Caco-2 (cell line): ENCODE measurements at regions not wholly inside any gene's neighbourhood (a gene's known extent, or its start where the extent isn't known, plus 50 kb on each side); places are given as distances from the start of the nearest gene placed in this dataset.

ENCODE experiments used
- BruUV-seq: library from RNA; stranded (reverse); fragments of 400-500 nt; replicated peaks from 2 replicates; lab custom pipeline; 2021; lab: Mats Ljungman, UMichigan
- CTCF ChIA-PET: fragments of 300-600 bp; sonication (Branson Sonifier 250); formaldehyde crosslinking; loops from one replicate; lab custom pipeline; 2022; ENCODE audit warnings: antibody characterized with exemption; lab: Charles Lee
- POLR2A ChIA-PET: fragments of 300-600 bp; sonication (Branson Sonifier 250); formaldehyde crosslinking; loops from one replicate; lab custom pipeline; 2022; ENCODE audit warnings: antibody characterized with exemption; lab: Charles Lee
- DNase-seq, 2 experiments: peaks; one replicate each; pipeline versions ENCODE4 v3.0.0 to v3.0.0-alpha.2; 2020 to 2022
- H3K27me3 ChIP-seq: replicated peaks from 2 replicates; pipeline ENCODE4 v1.6.0; 2011; ENCODE audit warnings: low read length; ENCODE audit not compliant: control insufficient read depth, insufficient read depth
- H3K36me3 ChIP-seq: 2 replicates; pipeline ENCODE4 v1.5.1; 2011; ENCODE audit warnings: low read length; ENCODE audit not compliant: control insufficient read depth, insufficient read depth
- H3K4me1 ChIP-seq: fragments of 250-450 bp; sonication (Bioruptor Pico); 2 replicates; pipeline ENCODE4 v1.5.1; 2020; ENCODE audit warnings: mild to moderate bottlenecking
- H3K4me3 ChIP-seq: 2 replicates; pipeline ENCODE4 v1.5.1; 2011; ENCODE audit warnings: low read depth, mild to moderate bottlenecking, control low read depth, low read length
- H3K9me3 ChIP-seq: fragments of 250-450 bp; sonication (Bioruptor Pico); 2 replicates; pipeline ENCODE4 v1.5.1; 2020; ENCODE audit warnings: mild to moderate bottlenecking, moderate library complexity
- H3K27ac Mint-ChIP-seq: one replicate; pipeline ENCODE4 v1.8.0; 2022; ENCODE audit warnings: mixed read lengths; ENCODE audit not compliant: unreplicated experiment
- H3K27me3 Mint-ChIP-seq: one replicate; pipeline ENCODE4 v1.8.0; 2022; ENCODE audit warnings: mixed read lengths; ENCODE audit not compliant: insufficient read depth, unreplicated experiment
- H3K36me3 Mint-ChIP-seq: one replicate; pipeline ENCODE4 v1.8.0; 2022; ENCODE audit warnings: mild to moderate bottlenecking, mixed read lengths; ENCODE audit not compliant: insufficient read depth, unreplicated experiment
- H3K4me1 Mint-ChIP-seq: one replicate; pipeline ENCODE4 v1.8.0; 2022; ENCODE audit warnings: low read depth, mixed read lengths; ENCODE audit not compliant: unreplicated experiment
- H3K4me3 Mint-ChIP-seq: one replicate; pipeline ENCODE4 v1.8.0; 2022; ENCODE audit warnings: mild to moderate bottlenecking, moderate library complexity, mixed read lengths; ENCODE audit not compliant: unreplicated experiment
- H3K9me3 Mint-ChIP-seq: one replicate; pipeline ENCODE4 v1.8.0; 2022; ENCODE audit warnings: mixed read lengths; ENCODE audit not compliant: unreplicated experiment
- intact Hi-C: fragments of 100-400 bp; cut with micrococcal nuclease; formaldehyde crosslinking; loops from one replicate; pipeline ENCODE4 v1.10.0; 2022; ENCODE audit not compliant: unreplicated experiment
- TF ChIP-seq, protein P1 (sequence below), 2 experiments: fragments of 200-600 bp in 1 of 2; IDR thresholded peaks; 1 replicate in 1 of 2; 2 replicates in 1 of 2; pipeline versions ENCODE4 v1.5.1 to v1.8.0; 2011 to 2022; ENCODE audit warnings: antibody characterized with exemption in 1 of 2, control low read depth in 1 of 2, inconsistent platforms in 1 of 2, low read depth in 1 of 2, low read length in 1 of 2, mild to moderate bottlenecking in 1 of 2, moderate library complexity in 1 of 2; ENCODE audit not compliant: insufficient read depth in 1 of 2, severe bottlenecking in 1 of 2, unreplicated experiment in 1 of 2

DNA sequence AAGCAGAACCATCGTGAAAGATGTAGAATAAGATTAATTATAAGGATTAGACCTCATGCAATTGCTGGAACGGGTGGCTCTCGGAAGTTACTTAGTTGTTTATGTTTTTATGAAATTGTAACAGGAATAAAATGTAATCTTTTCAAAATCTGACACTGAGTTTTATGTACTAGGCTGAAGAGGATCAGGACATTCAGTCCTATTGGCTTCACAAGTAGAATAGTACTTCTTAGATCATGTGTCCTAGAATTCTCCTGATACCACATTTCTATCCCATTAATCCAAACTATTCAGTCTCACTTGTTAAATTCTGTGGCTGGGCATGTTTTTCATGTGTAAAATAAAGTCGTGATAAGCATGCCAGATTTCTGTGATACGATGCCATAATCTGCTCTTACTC, 423.5 kb upstream of the OR4E1 start:
- H3K27me3 Mint-ChIP-seq: peaks cover 2% of the 10 kb centered on the region
- POLR2A ChIA-PET: no interaction called here
- no peaks in the 10 kb centered on the region for H3K9me3 Mint-ChIP-seq
- no peaks in the 10 kb centered on the region for H3K4me1 Mint-ChIP-seq
- CTCF ChIA-PET: no interaction called here
- H3K36me3 Mint-ChIP-seq: no peaks in the 10 kb centered on the region
- H3K4me3 Mint-ChIP-seq: no peak overlapping the region
- no peaks in the 10 kb centered on the region; the same call in 1 of the 2 replicates for H3K27me3 ChIP-seq
- H3K36me3 ChIP-seq: no peaks in the 10 kb centered on the region
- intact Hi-C loops: no loop called here
- no peaks in the 10 kb centered on the region for H3K4me1 ChIP-seq
- H3K9me3 ChIP-seq: no peaks in the 10 kb centered on the region
- H3K4me3 ChIP-seq: no peak overlapping the region
- TF ChIP-seq, protein P1, sequence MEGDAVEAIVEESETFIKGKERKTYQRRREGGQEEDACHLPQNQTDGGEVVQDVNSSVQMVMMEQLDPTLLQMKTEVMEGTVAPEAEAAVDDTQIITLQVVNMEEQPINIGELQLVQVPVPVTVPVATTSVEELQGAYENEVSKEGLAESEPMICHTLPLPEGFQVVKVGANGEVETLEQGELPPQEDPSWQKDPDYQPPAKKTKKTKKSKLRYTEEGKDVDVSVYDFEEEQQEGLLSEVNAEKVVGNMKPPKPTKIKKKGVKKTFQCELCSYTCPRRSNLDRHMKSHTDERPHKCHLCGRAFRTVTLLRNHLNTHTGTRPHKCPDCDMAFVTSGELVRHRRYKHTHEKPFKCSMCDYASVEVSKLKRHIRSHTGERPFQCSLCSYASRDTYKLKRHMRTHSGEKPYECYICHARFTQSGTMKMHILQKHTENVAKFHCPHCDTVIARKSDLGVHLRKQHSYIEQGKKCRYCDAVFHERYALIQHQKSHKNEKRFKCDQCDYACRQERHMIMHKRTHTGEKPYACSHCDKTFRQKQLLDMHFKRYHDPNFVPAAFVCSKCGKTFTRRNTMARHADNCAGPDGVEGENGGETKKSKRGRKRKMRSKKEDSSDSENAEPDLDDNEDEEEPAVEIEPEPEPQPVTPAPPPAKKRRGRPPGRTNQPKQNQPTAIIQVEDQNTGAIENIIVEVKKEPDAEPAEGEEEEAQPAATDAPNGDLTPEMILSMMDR (IDR thresholded peaks at IDR 0.05; ENCODE audit: insufficient read depth in 1 of 2, low read depth in 1 of 2, low read length in 1 of 2, severe bottlenecking in 1 of 2, unreplicated experiment in 1 of 2): no peak
- no peak overlapping the region for H3K27ac Mint-ChIP-seq
- no peak for DNase-seq
- BruUV-seq: no TSS peak

DNA sequence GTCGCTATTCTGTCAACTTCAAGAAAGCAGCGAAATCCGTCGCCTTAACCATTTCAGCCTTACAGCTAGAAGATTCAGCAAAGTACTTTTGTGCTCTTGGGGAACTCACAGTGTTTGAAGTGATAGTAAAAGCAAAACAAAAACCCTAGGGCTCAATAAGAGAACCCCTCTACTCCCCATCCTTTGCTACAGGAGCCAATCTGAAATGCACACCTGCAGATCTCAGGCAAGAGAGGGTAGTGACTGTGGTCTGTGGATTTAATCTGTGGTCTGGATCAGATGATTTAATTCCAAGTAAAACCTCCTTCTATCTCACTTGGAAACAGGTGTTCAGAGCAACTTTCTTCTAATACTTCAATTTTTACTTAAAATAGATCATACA, 422.9 kb upstream of the OR4E1 start:
- H3K4me3 Mint-ChIP-seq: no peak overlapping the region
- H3K4me1 Mint-ChIP-seq: no peaks in the 10 kb centered on the region
- peaks cover 2% of the 10 kb centered on the region for H3K27me3 Mint-ChIP-seq
- CTCF ChIA-PET: no interaction called here
- Histone ChIP-seq H3K9me3 (no peaks in the 10 kb centered on the region), H3K4me1 (no peaks in the 10 kb centered on the region), H3K27me3 (no peaks in the 10 kb centered on the region; the same call in 1 of the 2 replicates), H3K4me3 (no peak overlapping the region), H3K36me3 (no peaks in the 10 kb centered on the region)
- intact Hi-C loops: no loop called here
- TF ChIP-seq, protein P1 (IDR thresholded peaks at IDR 0.05; ENCODE audit: insufficient read depth in 1 of 2, low read depth in 1 of 2, low read length in 1 of 2, severe bottlenecking in 1 of 2, unreplicated experiment in 1 of 2): no peak
- no peak for DNase-seq
- H3K27ac Mint-ChIP-seq: no peak overlapping the region
- POLR2A ChIA-PET: no interaction called here
- no peaks in the 10 kb centered on the region for H3K36me3 Mint-ChIP-seq
- no peaks in the 10 kb centered on the region for H3K9me3 Mint-ChIP-seq
- no TSS peak for BruUV-seq

DNA sequence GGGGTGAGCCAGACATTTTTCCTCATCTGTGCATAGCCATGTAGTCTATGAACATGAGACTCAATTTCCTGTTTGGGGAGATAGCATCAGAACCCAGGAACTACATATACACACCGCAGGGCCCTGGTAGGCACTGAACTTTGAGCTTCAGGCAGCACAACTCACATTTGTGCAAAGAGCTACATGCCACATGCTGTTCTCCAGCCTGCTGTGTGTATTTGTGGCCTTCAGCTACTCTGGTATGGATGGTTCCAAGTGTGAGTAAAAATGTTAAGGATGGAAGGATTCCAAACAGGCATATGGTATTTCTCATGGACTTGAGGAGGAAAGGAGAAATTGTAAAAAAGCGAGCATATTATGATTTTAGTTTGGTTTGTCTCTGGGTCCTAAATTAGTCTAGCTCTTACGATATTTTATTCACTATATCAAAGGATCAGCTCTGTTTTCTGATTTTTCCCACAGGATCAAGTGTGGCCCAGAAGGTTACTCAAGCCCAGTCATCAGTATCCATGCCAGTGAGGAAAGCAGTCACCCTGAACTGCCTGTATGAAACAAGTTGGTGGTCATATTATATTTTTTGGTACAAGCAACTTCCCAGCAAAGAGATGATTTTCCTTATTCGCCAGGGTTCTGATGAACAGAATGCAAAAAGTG, 422.4 kb upstream of the OR4E1 start:
- POLR2A ChIA-PET: no interaction called here
- H3K4me1 Mint-ChIP-seq: no peaks in the 10 kb centered on the region
- DNase-seq: no peak
- TF ChIP-seq, protein P1 (IDR thresholded peaks at IDR 0.05; ENCODE audit: insufficient read depth in 1 of 2, low read depth in 1 of 2, low read length in 1 of 2, severe bottlenecking in 1 of 2, unreplicated experiment in 1 of 2): no peak
- Histone ChIP-seq H3K4me1 (no peaks in the 10 kb centered on the region), H3K36me3 (no peaks in the 10 kb centered on the region), H3K4me3 (no peak overlapping the region), H3K27me3 (no peaks in the 10 kb centered on the region; the same call in 1 of the 2 replicates), H3K9me3 (no peaks in the 10 kb centered on the region)
- CTCF ChIA-PET: no interaction called here
- peaks cover 2% of the 10 kb centered on the region for H3K27me3 Mint-ChIP-seq
- H3K4me3 Mint-ChIP-seq: no peak overlapping the region
- no peaks in the 10 kb centered on the region for H3K9me3 Mint-ChIP-seq
- BruUV-seq: no TSS peak
- no peaks in the 10 kb centered on the region for H3K36me3 Mint-ChIP-seq
- intact Hi-C loops: no loop called here
- no peak overlapping the region for H3K27ac Mint-ChIP-seq
